ENCODE measurements at regions not wholly inside any gene's neighbourhood (a gene's known extent, or its start where the extent isn't known, plus 50 kb on each side); places are given as distances from the start of the nearest gene placed in this dataset.

DNA sequence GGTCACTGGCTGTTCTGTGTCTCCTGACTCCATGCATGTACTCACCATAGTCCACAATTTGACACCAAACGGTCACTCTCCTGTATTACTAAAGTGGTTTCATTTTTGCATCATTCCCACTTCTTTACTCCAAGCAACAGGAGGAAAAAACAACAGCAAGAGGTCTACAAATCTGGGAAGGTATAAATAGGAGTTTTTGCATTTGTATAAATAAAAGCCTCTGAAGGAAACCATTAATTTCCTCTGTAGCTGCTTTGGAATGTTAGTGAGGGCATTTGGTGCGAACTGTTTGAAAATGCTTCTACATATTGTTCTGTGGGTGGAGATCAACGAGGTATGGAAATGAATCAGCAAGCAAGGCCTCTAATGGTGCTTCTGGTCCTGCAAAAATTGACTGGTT lies 148.5 kb upstream of the DLX2 start:
- TF ChIP-seq CTCF (IDR thresholded peaks at IDR 0.05; ENCODE audit: control extremely low read depth in 1 of 3, insufficient read depth in 1 of 3, low read depth in 1 of 3, low read length in 3 of 3): no peak
- TF ChIP-seq POLR2A (IDR thresholded peaks at IDR 0.05; ENCODE audit: control extremely low read depth in 1 of 2, low read depth in 2 of 2, low read length in 2 of 2): no peak
- TF ChIP-seq NRF1 (IDR thresholded peaks at IDR 0.05; ENCODE audit: low read depth, low read length): no peak
- TF ChIP-seq, protein P1, sequence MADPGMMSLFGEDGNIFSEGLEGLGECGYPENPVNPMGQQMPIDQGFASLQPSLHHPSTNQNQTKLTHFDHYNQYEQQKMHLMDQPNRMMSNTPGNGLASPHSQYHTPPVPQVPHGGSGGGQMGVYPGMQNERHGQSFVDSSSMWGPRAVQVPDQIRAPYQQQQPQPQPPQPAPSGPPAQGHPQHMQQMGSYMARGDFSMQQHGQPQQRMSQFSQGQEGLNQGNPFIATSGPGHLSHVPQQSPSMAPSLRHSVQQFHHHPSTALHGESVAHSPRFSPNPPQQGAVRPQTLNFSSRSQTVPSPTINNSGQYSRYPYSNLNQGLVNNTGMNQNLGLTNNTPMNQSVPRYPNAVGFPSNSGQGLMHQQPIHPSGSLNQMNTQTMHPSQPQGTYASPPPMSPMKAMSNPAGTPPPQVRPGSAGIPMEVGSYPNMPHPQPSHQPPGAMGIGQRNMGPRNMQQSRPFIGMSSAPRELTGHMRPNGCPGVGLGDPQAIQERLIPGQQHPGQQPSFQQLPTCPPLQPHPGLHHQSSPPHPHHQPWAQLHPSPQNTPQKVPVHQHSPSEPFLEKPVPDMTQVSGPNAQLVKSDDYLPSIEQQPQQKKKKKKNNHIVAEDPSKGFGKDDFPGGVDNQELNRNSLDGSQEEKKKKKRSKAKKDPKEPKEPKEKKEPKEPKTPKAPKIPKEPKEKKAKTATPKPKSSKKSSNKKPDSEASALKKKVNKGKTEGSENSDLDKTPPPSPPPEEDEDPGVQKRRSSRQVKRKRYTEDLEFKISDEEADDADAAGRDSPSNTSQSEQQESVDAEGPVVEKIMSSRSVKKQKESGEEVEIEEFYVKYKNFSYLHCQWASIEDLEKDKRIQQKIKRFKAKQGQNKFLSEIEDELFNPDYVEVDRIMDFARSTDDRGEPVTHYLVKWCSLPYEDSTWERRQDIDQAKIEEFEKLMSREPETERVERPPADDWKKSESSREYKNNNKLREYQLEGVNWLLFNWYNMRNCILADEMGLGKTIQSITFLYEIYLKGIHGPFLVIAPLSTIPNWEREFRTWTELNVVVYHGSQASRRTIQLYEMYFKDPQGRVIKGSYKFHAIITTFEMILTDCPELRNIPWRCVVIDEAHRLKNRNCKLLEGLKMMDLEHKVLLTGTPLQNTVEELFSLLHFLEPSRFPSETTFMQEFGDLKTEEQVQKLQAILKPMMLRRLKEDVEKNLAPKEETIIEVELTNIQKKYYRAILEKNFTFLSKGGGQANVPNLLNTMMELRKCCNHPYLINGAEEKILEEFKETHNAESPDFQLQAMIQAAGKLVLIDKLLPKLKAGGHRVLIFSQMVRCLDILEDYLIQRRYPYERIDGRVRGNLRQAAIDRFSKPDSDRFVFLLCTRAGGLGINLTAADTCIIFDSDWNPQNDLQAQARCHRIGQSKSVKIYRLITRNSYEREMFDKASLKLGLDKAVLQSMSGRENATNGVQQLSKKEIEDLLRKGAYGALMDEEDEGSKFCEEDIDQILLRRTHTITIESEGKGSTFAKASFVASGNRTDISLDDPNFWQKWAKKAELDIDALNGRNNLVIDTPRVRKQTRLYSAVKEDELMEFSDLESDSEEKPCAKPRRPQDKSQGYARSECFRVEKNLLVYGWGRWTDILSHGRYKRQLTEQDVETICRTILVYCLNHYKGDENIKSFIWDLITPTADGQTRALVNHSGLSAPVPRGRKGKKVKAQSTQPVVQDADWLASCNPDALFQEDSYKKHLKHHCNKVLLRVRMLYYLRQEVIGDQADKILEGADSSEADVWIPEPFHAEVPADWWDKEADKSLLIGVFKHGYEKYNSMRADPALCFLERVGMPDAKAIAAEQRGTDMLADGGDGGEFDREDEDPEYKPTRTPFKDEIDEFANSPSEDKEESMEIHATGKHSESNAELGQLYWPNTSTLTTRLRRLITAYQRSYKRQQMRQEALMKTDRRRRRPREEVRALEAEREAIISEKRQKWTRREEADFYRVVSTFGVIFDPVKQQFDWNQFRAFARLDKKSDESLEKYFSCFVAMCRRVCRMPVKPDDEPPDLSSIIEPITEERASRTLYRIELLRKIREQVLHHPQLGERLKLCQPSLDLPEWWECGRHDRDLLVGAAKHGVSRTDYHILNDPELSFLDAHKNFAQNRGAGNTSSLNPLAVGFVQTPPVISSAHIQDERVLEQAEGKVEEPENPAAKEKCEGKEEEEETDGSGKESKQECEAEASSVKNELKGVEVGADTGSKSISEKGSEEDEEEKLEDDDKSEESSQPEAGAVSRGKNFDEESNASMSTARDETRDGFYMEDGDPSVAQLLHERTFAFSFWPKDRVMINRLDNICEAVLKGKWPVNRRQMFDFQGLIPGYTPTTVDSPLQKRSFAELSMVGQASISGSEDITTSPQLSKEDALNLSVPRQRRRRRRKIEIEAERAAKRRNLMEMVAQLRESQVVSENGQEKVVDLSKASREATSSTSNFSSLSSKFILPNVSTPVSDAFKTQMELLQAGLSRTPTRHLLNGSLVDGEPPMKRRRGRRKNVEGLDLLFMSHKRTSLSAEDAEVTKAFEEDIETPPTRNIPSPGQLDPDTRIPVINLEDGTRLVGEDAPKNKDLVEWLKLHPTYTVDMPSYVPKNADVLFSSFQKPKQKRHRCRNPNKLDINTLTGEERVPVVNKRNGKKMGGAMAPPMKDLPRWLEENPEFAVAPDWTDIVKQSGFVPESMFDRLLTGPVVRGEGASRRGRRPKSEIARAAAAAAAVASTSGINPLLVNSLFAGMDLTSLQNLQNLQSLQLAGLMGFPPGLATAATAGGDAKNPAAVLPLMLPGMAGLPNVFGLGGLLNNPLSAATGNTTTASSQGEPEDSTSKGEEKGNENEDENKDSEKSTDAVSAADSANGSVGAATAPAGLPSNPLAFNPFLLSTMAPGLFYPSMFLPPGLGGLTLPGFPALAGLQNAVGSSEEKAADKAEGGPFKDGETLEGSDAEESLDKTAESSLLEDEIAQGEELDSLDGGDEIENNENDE (IDR thresholded peaks at IDR 0.05; ENCODE audit: insufficient replicate concordance, low read length): no peak
- TF ChIP-seq CHD2 (IDR thresholded peaks at IDR 0.05; ENCODE audit: low read length): no peak
- TF ChIP-seq SP1 (IDR thresholded peaks at IDR 0.05; ENCODE audit: low read depth, low read length): no peak
- TF ChIP-seq GABPA (IDR thresholded peaks at IDR 0.05; ENCODE audit: borderline replicate concordance, insufficient read depth, low read length): no peak
- no peak for TF ChIP-seq SIX5 (IDR thresholded peaks at IDR 0.05; ENCODE audit: low read depth, low read length)
- no peak for TF ChIP-seq CREB1 (IDR thresholded peaks at IDR 0.05)
- TF ChIP-seq TCF12 (IDR thresholded peaks at IDR 0.05; ENCODE audit: low read depth, low read length): no peak
- TF ChIP-seq POLR2AphosphoS5 (IDR thresholded peaks at IDR 0.05; ENCODE audit: low read depth, low read length): no peak
- TF ChIP-seq EP300 (IDR thresholded peaks at IDR 0.05; ENCODE audit: borderline replicate concordance in 1 of 2, low read depth in 2 of 2, low read length in 2 of 2): no peak
- no peak for TF ChIP-seq BRCA1 (IDR thresholded peaks at IDR 0.05; ENCODE audit: low read depth, low read length)
- TF ChIP-seq TBP (IDR thresholded peaks at IDR 0.05; ENCODE audit: low read depth, low read length): no peak
